PC-3 (cell line): ENCODE measurements at regions not wholly inside any gene's neighbourhood (a gene's known extent, or its start where the extent isn't known, plus 50 kb on each side); places are given as distances from the start of the nearest gene placed in this dataset.

ENCODE experiments used
- ATAC-seq: fragments of 200-7000 bp; cut with Tn5 transposase; 2 replicates; pipeline ENCODE4 v1.9.1; 2020; ENCODE audit warnings: mild to moderate bottlenecking, moderate library complexity
- BruUV-seq: library from RNA; stranded (reverse); fragments of 400-500 nt; replicated peaks from 2 replicates; lab custom pipeline; 2021; lab: Mats Ljungman, UMichigan
- CTCF ChIA-PET: fragments of 300-600 bp; sonication (Branson Sonifier 250); formaldehyde crosslinking; loops from one replicate; lab custom pipeline; 2022; ENCODE audit warnings: antibody characterized with exemption; lab: Charles Lee
- POLR2A ChIA-PET: fragments of 300-600 bp; sonication (Branson Sonifier 250); formaldehyde crosslinking; loops from one replicate; lab custom pipeline; 2022; ENCODE audit warnings: antibody characterized with exemption; ENCODE audit not compliant: unreplicated experiment; lab: Charles Lee
- DNase-seq: peaks from one replicate; pipeline ENCODE4 v3.0.0-alpha.2; 2015
- H2AFZ ChIP-seq: fragments of 300-600 bp; sonication (generic); 2 replicates; pipeline ENCODE4 v1.6.0; 2016; ENCODE audit warnings: antibody characterized with exemption, low read length
- H3F3A ChIP-seq: fragments of 300-600 bp; sonication (generic); one replicate; pipeline ENCODE4 v1.6.0; 2017; ENCODE audit warnings: antibody characterized with exemption, low read length, control low read depth, mild to moderate bottlenecking; ENCODE audit not compliant: unreplicated experiment
- H3K27ac ChIP-seq: fragments of 300-600 bp; sonication (generic); 2 replicates; pipeline ENCODE4 v1.5.1; 2016; ENCODE audit warnings: mild to moderate bottlenecking, low read length
- H3K27me3 ChIP-seq: fragments of 300-600 bp; sonication (generic); 2 replicates; pipeline ENCODE4 v1.6.1; 2016; ENCODE audit warnings: low read length, mixed read lengths
- H3K36me3 ChIP-seq: fragments of 300-600 bp; sonication (generic); 2 replicates; pipeline ENCODE4 v1.6.1; 2016; ENCODE audit warnings: low read depth, mixed run types, low read length, mixed read lengths
- H3K4me1 ChIP-seq: fragments of 300-600 bp; sonication (generic); 2 replicates; pipeline ENCODE4 v1.5.1; 2016; ENCODE audit warnings: low read length; ENCODE audit not compliant: insufficient read depth
- H3K4me2 ChIP-seq: fragments of 300-600 bp; sonication (generic); 2 replicates; pipeline ENCODE4 v1.6.0; 2016; ENCODE audit warnings: low read length
- H3K4me3 ChIP-seq: fragments of 300-600 bp; sonication (generic); 2 replicates; pipeline ENCODE4 v1.5.1; 2016; ENCODE audit warnings: mild to moderate bottlenecking, low read length, mixed read lengths
- H3K79me2 ChIP-seq: fragments of 300-600 bp; sonication (generic); 2 replicates; pipeline ENCODE4 v1.6.1; 2017; ENCODE audit warnings: low read length, mixed read lengths
- H3K9ac ChIP-seq: fragments of 300-600 bp; sonication (generic); 2 replicates; pipeline ENCODE4 v1.6.0; 2016; ENCODE audit warnings: mild to moderate bottlenecking, low read length
- H3K9me2 ChIP-seq: fragments of 300-600 bp; sonication (generic); replicated peaks from 2 replicates; pipeline ENCODE4 v1.6.1; 2016; ENCODE audit warnings: mixed run types, low read length, mixed read lengths
- H3K9me3 ChIP-seq: fragments of 300-600 bp; sonication (generic); 2 replicates; pipeline ENCODE4 v1.6.1; 2016; ENCODE audit warnings: low read length, mixed read lengths
- H4K20me1 ChIP-seq: fragments of 300-600 bp; sonication (generic); 2 replicates; pipeline ENCODE4 v1.6.1; 2016; ENCODE audit warnings: low read length, mixed read lengths
- CTCF ChIP-seq: fragments of 300-600 bp; sonication (generic); conservative IDR thresholded peaks from 2 replicates; pipeline ENCODE4 v1.5.1; 2017; ENCODE audit warnings: antibody characterized with exemption, low read depth, mild to moderate bottlenecking, low read length
- EZH2 ChIP-seq: fragments of 300-600 bp; sonication (generic); IDR thresholded peaks from one replicate; pipeline ENCODE4 v1.6.1; 2017; ENCODE audit warnings: antibody characterized with exemption, mild to moderate bottlenecking, low read length; ENCODE audit not compliant: unreplicated experiment
- EZH2phosphoT487 ChIP-seq: fragments of 300-600 bp; sonication (generic); IDR thresholded peaks from 2 replicates; pipeline ENCODE4 v1.6.1; 2018; ENCODE audit warnings: mild to moderate bottlenecking, antibody characterized with exemption, low read length, borderline replicate concordance
- intact Hi-C: fragments of 100-400 bp; cut with micrococcal nuclease; formaldehyde crosslinking; loops from 2 replicates; pipeline ENCODE4 v1.9.0; 2023

GRCh38 chr7:52091101-52091500, 774.5 kb upstream of the COBL start:
- CTCF ChIA-PET, result no interaction called here
- intact Hi-C loops, result no loop called here
- H4K20me1 ChIP-seq, result no peaks in the 10 kb centered on the region

GRCh38 chr7:52088008-52088901, 771.6 kb upstream of the COBL start:
- Histone ChIP-seq H3K79me2 (no peaks in the 10 kb centered on the region), H2AFZ (no peak overlapping the region), H3K9me2 (no peaks in the 10 kb centered on the region), H3K9ac (no peak overlapping the region), H4K20me1 (no peaks in the 10 kb centered on the region), H3K4me3 (no peak overlapping the region), H3K27me3 (no peaks in the 10 kb centered on the region), H3K36me3 (no peaks in the 10 kb centered on the region), H3K4me1 (no peaks in the 10 kb centered on the region), H3F3A (no peaks in the 10 kb centered on the region), H3K27ac (no peak overlapping the region), H3K4me2 (no peak overlapping the region), H3K9me3 (no peaks in the 10 kb centered on the region)
- intact Hi-C loops, result no loop called here
- TF ChIP-seq EZH2phosphoT487 (no peak), CTCF (no peak), EZH2 (no peak)
- ChIA-PET POLR2A (no interaction called here), CTCF (no interaction called here)
- DNase-seq (no peak), ATAC-seq (no peak)
- BruUV-seq, result no TSS peak

More at GRCh38 chr7:52091101-52091500, 774.5 kb upstream of the COBL start:
- H3K36me3 ChIP-seq, result no peaks in the 10 kb centered on the region
- no peaks in the 10 kb centered on the region for H3K79me2 ChIP-seq
- no peak overlapping the region for H3K4me2 ChIP-seq
- H3K9ac ChIP-seq, result no peak overlapping the region
- no peak for DNase-seq
- no peaks in the 10 kb centered on the region for H3K27me3 ChIP-seq
- no peaks in the 10 kb centered on the region for H3K9me2 ChIP-seq
- POLR2A ChIA-PET, result no interaction called here
- H3K4me1 ChIP-seq, result no peaks in the 10 kb centered on the region
- H3K27ac ChIP-seq, result no peak overlapping the region
- no TSS peak for BruUV-seq
- no peak for ATAC-seq
- H2AFZ ChIP-seq, result no peak overlapping the region
- H3F3A ChIP-seq, result no peaks in the 10 kb centered on the region
- no peak for TF ChIP-seq CTCF
- no peak for TF ChIP-seq EZH2phosphoT487
- TF ChIP-seq EZH2, result no peak
- H3K9me3 ChIP-seq, result no peaks in the 10 kb centered on the region
- no peak overlapping the region for H3K4me3 ChIP-seq

- H3K36me3 ChIP-seq, result no peaks in the 10 kb centered on the region
- TF ChIP-seq EZH2 (no peak), EZH2phosphoT487 (no peak)
- H3K9me3 ChIP-seq, result no peaks in the 10 kb centered on the region
- H3K27ac ChIP-seq, result no peak overlapping the region
- H3K79me2 ChIP-seq, result no peaks in the 10 kb centered on the region
- H3K9ac ChIP-seq, result no peak overlapping the region
- no peaks in the 10 kb centered on the region for H3K27me3 ChIP-seq
- H3K4me1 ChIP-seq, result no peaks in the 10 kb centered on the region
- DNase-seq (no peak), ATAC-seq (no peak)
- no peak overlapping the region for H3K4me2 ChIP-seq
- intact Hi-C loops, result no loop called here
- H4K20me1 ChIP-seq, result no peaks in the 10 kb centered on the region
- CTCF ChIA-PET, result no interaction called here
- H3K9me2 ChIP-seq, result no peaks in the 10 kb centered on the region
- POLR2A ChIA-PET, result no interaction called here
- H2AFZ ChIP-seq, result no peak overlapping the region
- no peaks in the 10 kb centered on the region for H3F3A ChIP-seq
- H3K4me3 ChIP-seq, result no peak overlapping the region
- no TSS peak for BruUV-seq
Observed at GRCh38 chr7:52085610-52086009, 769.0 kb upstream of the COBL start.
